ENCODE measurements at regions not wholly inside any gene's neighbourhood (a gene's known extent, or its start where the extent isn't known, plus 50 kb on each side); places are given as distances from the start of the nearest gene placed in this dataset.

DNA sequence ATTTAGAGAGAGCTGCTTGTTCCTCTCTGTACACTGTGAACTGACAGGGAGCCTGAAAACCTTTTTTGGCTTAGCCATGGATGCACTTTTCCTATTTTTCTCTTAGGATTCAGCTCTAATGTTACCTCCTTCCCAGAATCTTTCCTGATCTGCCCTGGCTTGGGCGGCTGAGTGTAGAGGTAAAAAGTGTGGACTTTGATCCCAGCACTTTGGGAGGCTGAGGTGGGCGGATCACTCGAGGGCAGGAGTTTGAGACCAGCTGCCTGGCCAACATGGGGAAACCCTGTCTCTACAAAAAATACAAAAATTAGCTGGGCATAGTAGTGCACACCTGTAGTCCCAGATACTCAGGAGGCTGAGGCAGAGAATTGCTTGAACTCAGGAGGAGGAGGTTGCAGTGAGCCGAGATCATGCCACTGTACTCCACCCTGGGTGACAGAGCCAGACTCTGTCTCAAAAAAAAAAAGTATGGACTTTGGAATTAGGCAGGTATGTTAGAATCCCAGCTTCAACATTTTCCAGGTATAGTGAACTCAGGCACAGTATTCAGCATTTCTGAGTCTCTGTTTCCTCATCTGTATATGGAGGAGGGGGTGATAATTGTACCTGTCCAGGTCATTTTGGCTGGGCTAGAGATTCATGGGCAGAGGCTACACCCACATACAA lies 212.5 kb upstream of the EEF2KMT start:
- TF ChIP-seq, protein P1, sequence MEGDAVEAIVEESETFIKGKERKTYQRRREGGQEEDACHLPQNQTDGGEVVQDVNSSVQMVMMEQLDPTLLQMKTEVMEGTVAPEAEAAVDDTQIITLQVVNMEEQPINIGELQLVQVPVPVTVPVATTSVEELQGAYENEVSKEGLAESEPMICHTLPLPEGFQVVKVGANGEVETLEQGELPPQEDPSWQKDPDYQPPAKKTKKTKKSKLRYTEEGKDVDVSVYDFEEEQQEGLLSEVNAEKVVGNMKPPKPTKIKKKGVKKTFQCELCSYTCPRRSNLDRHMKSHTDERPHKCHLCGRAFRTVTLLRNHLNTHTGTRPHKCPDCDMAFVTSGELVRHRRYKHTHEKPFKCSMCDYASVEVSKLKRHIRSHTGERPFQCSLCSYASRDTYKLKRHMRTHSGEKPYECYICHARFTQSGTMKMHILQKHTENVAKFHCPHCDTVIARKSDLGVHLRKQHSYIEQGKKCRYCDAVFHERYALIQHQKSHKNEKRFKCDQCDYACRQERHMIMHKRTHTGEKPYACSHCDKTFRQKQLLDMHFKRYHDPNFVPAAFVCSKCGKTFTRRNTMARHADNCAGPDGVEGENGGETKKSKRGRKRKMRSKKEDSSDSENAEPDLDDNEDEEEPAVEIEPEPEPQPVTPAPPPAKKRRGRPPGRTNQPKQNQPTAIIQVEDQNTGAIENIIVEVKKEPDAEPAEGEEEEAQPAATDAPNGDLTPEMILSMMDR (IDR thresholded peaks at IDR 0.05): no peak
- no peak for TF ChIP-seq POLR2A (IDR thresholded peaks at IDR 0.05)
